ENCODE measurements at regions not wholly inside any gene's neighbourhood (a gene's known extent, or its start where the extent isn't known, plus 50 kb on each side); places are given as distances from the start of the nearest gene placed in this dataset.

GRCh38 chr10:43700306-43700705 lies 51.6 kb upstream of the ZNF32 start:
- no peak for DNase-seq
- Mint-ChIP-seq H3K4me3 (no peak overlapping the region), H3K36me3 (ENCODE audit: low read depth) (no peaks in the 10 kb centered on the region), H3K27ac (no peak overlapping the region), H3K4me1 (ENCODE audit: low read depth) (no peaks in the 10 kb centered on the region), H3K9me3 (no peaks in the 10 kb centered on the region), H3K27me3 (ENCODE audit: low read depth) (no peaks in the 10 kb centered on the region)
- CTCF ChIA-PET, result interaction anchor here (1.2 kb wide), 1 partner anchor 10 kb away, joined by 4 read pairs; no protein-coding TSS in a partner anchor
- intact Hi-C loops (cut with micrococcal nuclease), result no loop called here

GRCh38 chr10:43699516-43699915 lies 50.8 kb upstream of the ZNF32 start:
- Mint-ChIP-seq H3K4me3 (no peak overlapping the region), H3K4me1 (ENCODE audit: low read depth) (no peaks in the 10 kb centered on the region), H3K27me3 (ENCODE audit: low read depth) (no peaks in the 10 kb centered on the region), H3K27ac (no peak overlapping the region), H3K36me3 (ENCODE audit: low read depth) (no peaks in the 10 kb centered on the region), H3K9me3 (no peaks in the 10 kb centered on the region)
- intact Hi-C loops (cut with micrococcal nuclease), result no loop called here
- CTCF ChIA-PET, result interaction anchor here (1.2 kb wide), 1 partner anchor 9 kb away, joined by 4 read pairs; no protein-coding TSS in a partner anchor
- DNase-seq, result no peak

Measured in activated naive CD4-positive, alpha-beta T cell treated with anti-CD3 and anti-CD28 coated beads for 36 hours (primary cell).